Lower leg skin (tissue), 3 donors: ENCODE measurements at regions not wholly inside any gene's neighbourhood (a gene's known extent, or its start where the extent isn't known, plus 50 kb on each side); places are given as distances from the start of the nearest gene placed in this dataset.

Experiments used
- POLR2A ChIP-seq, 2 donors: fragments of 450-650 bp; IDR thresholded peaks; one replicate each; pipeline ENCODE4 v1.6.1; 2016 to 2017; ENCODE audit warnings: antibody characterized with exemption in 2 of 2, mild to moderate bottlenecking in 1 of 2, moderate library complexity in 1 of 2
- TF ChIP-seq, protein P1 (sequence below), 3 donors: fragments of 450-650 bp; IDR thresholded peaks; one replicate each; pipeline ENCODE4 v1.5.1; 2016; ENCODE audit warnings: antibody characterized with exemption in 3 of 3, mild to moderate bottlenecking in 3 of 3, moderate library complexity in 2 of 3

DNA sequence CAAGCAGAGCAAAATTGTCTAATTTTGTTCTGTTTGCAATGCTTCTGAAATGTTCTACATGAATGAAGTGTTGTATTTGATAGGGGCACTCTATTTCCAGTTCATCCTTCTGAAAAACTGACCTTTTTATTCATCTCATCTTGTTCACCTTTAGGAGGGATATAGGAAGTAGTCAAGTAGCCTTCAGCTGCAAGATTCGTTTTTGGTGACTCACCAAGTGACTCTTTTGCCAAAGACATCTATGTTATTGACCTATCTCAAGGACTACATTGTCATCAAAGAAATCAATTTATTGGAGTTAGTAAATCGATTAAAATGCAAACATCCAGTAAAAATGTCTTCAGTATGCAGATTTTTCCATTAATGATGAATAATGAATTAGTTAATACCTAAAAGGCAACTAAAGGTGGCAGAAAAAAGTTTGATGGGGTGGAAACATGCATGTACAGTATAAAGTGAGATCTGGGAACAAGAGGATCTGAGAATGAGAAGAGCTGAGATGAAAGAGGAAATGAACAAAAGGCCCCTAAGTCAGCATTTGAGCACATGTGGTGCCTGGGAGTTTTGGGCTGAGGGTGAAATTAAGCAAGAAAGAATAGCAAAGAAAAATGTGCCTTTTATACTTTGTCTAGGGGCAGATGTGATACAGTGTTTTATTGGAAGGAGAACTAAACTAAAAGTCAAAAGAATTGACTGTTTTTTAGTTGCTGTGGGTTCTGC, 255.1 kb upstream of the LINC00305 start:
- TF ChIP-seq, protein P1, sequence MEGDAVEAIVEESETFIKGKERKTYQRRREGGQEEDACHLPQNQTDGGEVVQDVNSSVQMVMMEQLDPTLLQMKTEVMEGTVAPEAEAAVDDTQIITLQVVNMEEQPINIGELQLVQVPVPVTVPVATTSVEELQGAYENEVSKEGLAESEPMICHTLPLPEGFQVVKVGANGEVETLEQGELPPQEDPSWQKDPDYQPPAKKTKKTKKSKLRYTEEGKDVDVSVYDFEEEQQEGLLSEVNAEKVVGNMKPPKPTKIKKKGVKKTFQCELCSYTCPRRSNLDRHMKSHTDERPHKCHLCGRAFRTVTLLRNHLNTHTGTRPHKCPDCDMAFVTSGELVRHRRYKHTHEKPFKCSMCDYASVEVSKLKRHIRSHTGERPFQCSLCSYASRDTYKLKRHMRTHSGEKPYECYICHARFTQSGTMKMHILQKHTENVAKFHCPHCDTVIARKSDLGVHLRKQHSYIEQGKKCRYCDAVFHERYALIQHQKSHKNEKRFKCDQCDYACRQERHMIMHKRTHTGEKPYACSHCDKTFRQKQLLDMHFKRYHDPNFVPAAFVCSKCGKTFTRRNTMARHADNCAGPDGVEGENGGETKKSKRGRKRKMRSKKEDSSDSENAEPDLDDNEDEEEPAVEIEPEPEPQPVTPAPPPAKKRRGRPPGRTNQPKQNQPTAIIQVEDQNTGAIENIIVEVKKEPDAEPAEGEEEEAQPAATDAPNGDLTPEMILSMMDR (IDR thresholded peaks at IDR 0.05): no peak
- TF ChIP-seq POLR2A (IDR thresholded peaks at IDR 0.05): no peak
